Endothelial cell of umbilical vein (primary cell): ENCODE measurements at regions not wholly inside any gene's neighbourhood (a gene's known extent, or its start where the extent isn't known, plus 50 kb on each side); places are given as distances from the start of the nearest gene placed in this dataset.
A peak's percentile ranks its signal among the peaks of the same experiment; 100 is the strongest.

Experiments used
- BruUV-seq: library from RNA; stranded (reverse); fragments of 400-500 nt; replicated peaks from 2 replicates; lab custom pipeline; 2021; lab: Mats Ljungman, UMichigan
- CTCF ChIA-PET: fragments of 300-600, 350-600 bp; sonication (Branson Sonifier 250); formaldehyde crosslinking; loops from one replicate; lab custom pipeline; 2021; ENCODE audit warnings: antibody characterized with exemption, inconsistent platforms; lab: Charles Lee
- POLR2A ChIA-PET: fragments of 300-600, 350-600 bp; sonication (Branson Sonifier 250); formaldehyde crosslinking; loops from one replicate; lab custom pipeline; 2021; ENCODE audit warnings: antibody characterized with exemption, inconsistent platforms; lab: Charles Lee
- DNase-seq: peaks from one replicate; pipeline ENCODE4 v3.0.0-alpha.2; 2011; ENCODE audit warnings: low read depth, low spot score
- FAIRE-seq: peaks from 2 replicates; lab custom pipeline; 2011; peaks lifted over from hg19 to GRCh38; lab: Jason Lieb, UNC
- H2AFZ ChIP-seq: 2 replicates; pipeline ENCODE4 v1.6.0; 2012; ENCODE audit warnings: low read depth, low read length, control low read depth, inconsistent platforms
- H3K27ac ChIP-seq: 2 replicates; pipeline ENCODE4 v1.5.1; 2011; ENCODE audit warnings: low read depth, mild to moderate bottlenecking, control low read depth, low read length, moderate library complexity; ENCODE audit not compliant: insufficient read depth
- H3K27me3 ChIP-seq, 2 experiments: 2 replicates each; pipeline versions ENCODE4 v1.6.0 to v1.6.1; 2011; ENCODE audit warnings: low read length in 2 of 2, mixed read lengths in 1 of 2; ENCODE audit not compliant: control insufficient read depth in 2 of 2, insufficient read depth in 2 of 2
- H3K36me3 ChIP-seq, 2 experiments: 2 replicates in 1 of 2; 3 replicates in 1 of 2; pipeline ENCODE4 v1.5.1; 2011; ENCODE audit warnings: low read length in 2 of 2, mild to moderate bottlenecking in 1 of 2, moderate library complexity in 1 of 2; ENCODE audit not compliant: control insufficient read depth in 2 of 2, insufficient read depth in 2 of 2; ENCODE audit errors: extremely low read depth in 1 of 2
- H3K4me1 ChIP-seq: 3 replicates; pipeline ENCODE4 v1.5.1; 2011; ENCODE audit warnings: mild to moderate bottlenecking, low read length; ENCODE audit not compliant: control insufficient read depth, insufficient read depth; ENCODE audit errors: extremely low read depth
- H3K4me2 ChIP-seq: 2 replicates; pipeline ENCODE4 v1.6.1; 2011; ENCODE audit warnings: low read length, control low read depth, mixed read lengths; ENCODE audit not compliant: insufficient read depth
- H3K4me3 ChIP-seq, 3 experiments: fragments of 200-600 bp in 1 of 3; sonication (generic), shearing (Covaris generic) in 1 of 3; replicated peaks in 1 of 3; 2 replicates each; pipeline ENCODE4 v1.5.1; 2011 to 2016; ENCODE audit warnings: control low read depth in 3 of 3, low read length in 3 of 3, mild to moderate bottlenecking in 2 of 3, inconsistent platforms in 1 of 3, low read depth in 1 of 3, moderate library complexity in 1 of 3; ENCODE audit not compliant: insufficient read depth in 1 of 3
- H3K79me2 ChIP-seq: 2 replicates; pipeline ENCODE4 v1.6.0; 2012; ENCODE audit warnings: low read length, inconsistent platforms; ENCODE audit not compliant: control insufficient read depth, insufficient read depth
- H3K9ac ChIP-seq: replicated peaks from 2 replicates; pipeline ENCODE3; 2011; ENCODE audit warnings: low read length, control low read depth; ENCODE audit not compliant: insufficient read depth; ENCODE audit errors: extremely low read depth
- H3K9me1 ChIP-seq: replicated peaks from 3 replicates; pipeline ENCODE4 v1.6.0; 2011; ENCODE audit warnings: mild to moderate bottlenecking, low read length; ENCODE audit not compliant: control insufficient read depth, insufficient read depth; ENCODE audit errors: extremely low read depth
- H3K9me3 ChIP-seq: replicated peaks from 2 replicates; pipeline ENCODE4 v1.5.1; 2012; ENCODE audit warnings: low read length, inconsistent platforms; ENCODE audit not compliant: control insufficient read depth, insufficient read depth
- H4K20me1 ChIP-seq: replicated peaks from 2 replicates; pipeline ENCODE3; 2011; ENCODE audit warnings: mild to moderate bottlenecking, low read length; ENCODE audit not compliant: control insufficient read depth, insufficient read depth; ENCODE audit errors: extremely low read depth
- CTCF ChIP-seq, 2 donors: IDR thresholded peaks; 1 replicate in 1 of 2; 2 replicates in 1 of 2; pipeline ENCODE4 v1.5.1; 2011; ENCODE audit warnings: low read length in 2 of 2, mild to moderate bottlenecking in 2 of 2, moderate library complexity in 2 of 2, control low read depth in 1 of 2, inconsistent platforms in 1 of 2, low read depth in 1 of 2; ENCODE audit not compliant: insufficient read depth in 1 of 2; ENCODE audit errors: extremely low read depth in 1 of 2
- EZH2 ChIP-seq: IDR thresholded peaks from 2 replicates; pipeline ENCODE4 v1.6.1; 2012; ENCODE audit warnings: borderline replicate concordance, low read depth, mild to moderate bottlenecking, moderate library complexity, low read length, inconsistent platforms; ENCODE audit not compliant: severe bottlenecking
- FOS ChIP-seq: IDR thresholded peaks from 2 replicates; pipeline ENCODE4 v1.6.1; 2011; ENCODE audit warnings: mild to moderate bottlenecking, low read length, moderate library complexity, borderline replicate concordance; ENCODE audit not compliant: insufficient read depth
- GATA2 ChIP-seq: IDR thresholded peaks from 2 replicates; pipeline ENCODE4 v1.7.0; 2011; ENCODE audit warnings: low read depth, mild to moderate bottlenecking, moderate library complexity, mixed read lengths, low read length; ENCODE audit not compliant: insufficient read length, insufficient read depth
- MAX ChIP-seq: IDR thresholded peaks from 2 replicates; pipeline ENCODE4 v1.6.1; 2011; ENCODE audit not compliant: insufficient read depth, insufficient read length
- MYC ChIP-seq: IDR thresholded peaks from one replicate; pipeline ENCODE4 v1.6.1; 2011; ENCODE audit warnings: mild to moderate bottlenecking, low read depth, low read length
- dilution Hi-C: fragments of 300-500 bp; cut with MboI; formaldehyde crosslinking; loops from one replicate; pipeline ENCODE4 v1.15.0; 2019; ENCODE audit warnings: low sequenced_read_pairs; ENCODE audit not compliant: extremely low pct_ligation_motif_present
- intact Hi-C: fragments of 100-400 bp; cut with micrococcal nuclease; formaldehyde crosslinking; loops from one replicate; pipeline ENCODE4 v1.10.0; 2022

- Histone ChIP-seq H3K27me3 (no peaks in the 10 kb centered on the region), H3K4me2 (no peak overlapping the region), H3K9me1 (no peaks in the 10 kb centered on the region), H3K79me2 (no peaks in the 10 kb centered on the region), H3K9ac (no peak overlapping the region), H3K4me3 (no peak overlapping the region), H3K9me3 (no peaks in the 10 kb centered on the region), H2AFZ (no peak overlapping the region), H4K20me1 (no peaks in the 10 kb centered on the region), H3K4me1 (no peaks in the 10 kb centered on the region), H3K36me3 (no peaks in the 10 kb centered on the region), H3K27ac (peak overlapping the region; percentile 37)
- no TSS peak for BruUV-seq
- dilution Hi-C loops (no loop called here), intact Hi-C loops (no loop called here)
- TF ChIP-seq MYC (no peak), CTCF (IDR thresholded peaks at IDR 0.05; ENCODE audit: extremely low read depth in 1 of 2, insufficient read depth in 1 of 2, low read depth in 1 of 2, low read length in 2 of 2) (no peak), FOS (peak; percentile 54), MAX (no peak), GATA2 (no peak), EZH2 (no peak)
- POLR2A ChIA-PET, result no interaction called here
- CTCF ChIA-PET, result no interaction called here
- peak; percentile 47 for DNase-seq
- no peak for FAIRE-seq
These were observed 616.6 kb downstream of the KCNH5 start for GRCh38 chr14:62428429-62429203.
